RWPE2 (cell line): ENCODE measurements at regions not wholly inside any gene's neighbourhood (a gene's known extent, or its start where the extent isn't known, plus 50 kb on each side); places are given as distances from the start of the nearest gene placed in this dataset.
A peak's percentile ranks its signal among the peaks of the same experiment; 100 is the strongest.

Source experiments
- ATAC-seq: fragments of 200-7000 bp; cut with Tn5 transposase; 3 replicates; pipeline ENCODE4 v1.9.1; 2021; ENCODE audit warnings: low read depth
- DNase-seq: peaks from one replicate; pipeline ENCODE4 v3.0.0-alpha.2; 2020; ENCODE audit warnings: low spot score
- H3K27ac ChIP-seq: fragments of 450-650 bp; 2 replicates; pipeline ENCODE4 v1.5.1; 2017; ENCODE audit warnings: mild to moderate bottlenecking; ENCODE audit not compliant: poor library complexity, severe bottlenecking
- H3K27me3 ChIP-seq: fragments of 250-450 bp; sonication (Bioruptor Pico); 2 replicates; pipeline ENCODE4 v1.5.1; 2021; ENCODE audit warnings: mild to moderate bottlenecking, moderate library complexity; ENCODE audit not compliant: insufficient read depth, poor library complexity, severe bottlenecking
- H3K36me3 ChIP-seq: fragments of 250-450 bp; sonication (Bioruptor Pico); 2 replicates; pipeline ENCODE4 v1.5.1; 2020; ENCODE audit warnings: low read depth, mild to moderate bottlenecking, moderate library complexity
- H3K4me1 ChIP-seq: fragments of 250-450 bp; sonication (Bioruptor Pico); 2 replicates; pipeline ENCODE4 v1.5.1; 2021; ENCODE audit warnings: mild to moderate bottlenecking, moderate library complexity; ENCODE audit not compliant: insufficient read depth, poor library complexity, severe bottlenecking
- H3K4me3 ChIP-seq: fragments of 250-450 bp; sonication (Bioruptor Pico); 2 replicates; pipeline ENCODE4 v1.5.1; 2021; ENCODE audit warnings: mild to moderate bottlenecking, moderate library complexity; ENCODE audit not compliant: severe bottlenecking
- H3K9me3 ChIP-seq: fragments of 250-450 bp; sonication (Bioruptor Pico); 2 replicates; pipeline ENCODE4 v1.5.1; 2021; ENCODE audit warnings: mild to moderate bottlenecking, moderate library complexity; ENCODE audit not compliant: severe bottlenecking
- TF ChIP-seq, protein P1 (sequence below): fragments of 450-650 bp; IDR thresholded peaks from one replicate; pipeline ENCODE4 v1.5.1; 2017; ENCODE audit warnings: mild to moderate bottlenecking, moderate library complexity; ENCODE audit not compliant: poor library complexity, severe bottlenecking

DNA sequence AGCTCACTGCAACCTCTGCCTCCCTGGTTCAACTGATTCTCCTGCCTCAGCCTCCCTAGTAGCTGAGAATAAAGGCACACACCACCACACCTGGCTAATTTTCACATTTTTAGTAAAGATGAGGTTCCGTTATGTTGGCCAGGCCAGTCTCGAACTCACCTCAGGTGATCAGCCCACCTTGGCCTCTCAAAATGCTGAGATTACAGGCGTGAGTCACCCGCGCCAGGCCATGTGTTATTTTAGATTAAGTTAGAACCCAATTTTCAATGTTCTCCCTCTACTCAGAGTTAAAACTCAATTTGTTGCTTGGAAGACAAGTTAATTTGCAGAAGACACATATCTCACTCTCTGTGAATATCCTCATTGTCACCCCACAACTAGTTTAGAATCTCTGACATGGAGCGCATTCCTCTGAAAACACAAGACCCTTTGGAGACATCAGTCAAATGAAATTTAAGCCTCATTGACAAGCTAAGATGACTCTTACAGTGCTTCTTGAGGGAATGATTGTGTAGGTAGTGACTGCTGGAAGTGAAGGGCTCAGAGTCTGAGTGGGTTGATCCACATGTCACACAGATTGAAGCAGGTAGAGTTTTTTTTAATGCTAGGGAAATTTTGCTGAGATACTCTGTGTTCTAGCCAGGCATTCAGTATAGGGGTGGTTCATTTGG is 60.6 kb upstream of the FRMD4B start:
- no peaks in the 10 kb centered on the region for H3K27me3 ChIP-seq
- no peak for ATAC-seq
- no peak overlapping the region for H3K4me3 ChIP-seq
- TF ChIP-seq, protein P1, sequence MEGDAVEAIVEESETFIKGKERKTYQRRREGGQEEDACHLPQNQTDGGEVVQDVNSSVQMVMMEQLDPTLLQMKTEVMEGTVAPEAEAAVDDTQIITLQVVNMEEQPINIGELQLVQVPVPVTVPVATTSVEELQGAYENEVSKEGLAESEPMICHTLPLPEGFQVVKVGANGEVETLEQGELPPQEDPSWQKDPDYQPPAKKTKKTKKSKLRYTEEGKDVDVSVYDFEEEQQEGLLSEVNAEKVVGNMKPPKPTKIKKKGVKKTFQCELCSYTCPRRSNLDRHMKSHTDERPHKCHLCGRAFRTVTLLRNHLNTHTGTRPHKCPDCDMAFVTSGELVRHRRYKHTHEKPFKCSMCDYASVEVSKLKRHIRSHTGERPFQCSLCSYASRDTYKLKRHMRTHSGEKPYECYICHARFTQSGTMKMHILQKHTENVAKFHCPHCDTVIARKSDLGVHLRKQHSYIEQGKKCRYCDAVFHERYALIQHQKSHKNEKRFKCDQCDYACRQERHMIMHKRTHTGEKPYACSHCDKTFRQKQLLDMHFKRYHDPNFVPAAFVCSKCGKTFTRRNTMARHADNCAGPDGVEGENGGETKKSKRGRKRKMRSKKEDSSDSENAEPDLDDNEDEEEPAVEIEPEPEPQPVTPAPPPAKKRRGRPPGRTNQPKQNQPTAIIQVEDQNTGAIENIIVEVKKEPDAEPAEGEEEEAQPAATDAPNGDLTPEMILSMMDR, result no peak
- no peak for DNase-seq
- H3K9me3 ChIP-seq, result no peaks in the 10 kb centered on the region
- H3K4me1 ChIP-seq, result peaks cover 2% of the 10 kb centered on the region
- H3K36me3 ChIP-seq, result no peaks in the 10 kb centered on the region
- no peak overlapping the region for H3K27ac ChIP-seq

DNA sequence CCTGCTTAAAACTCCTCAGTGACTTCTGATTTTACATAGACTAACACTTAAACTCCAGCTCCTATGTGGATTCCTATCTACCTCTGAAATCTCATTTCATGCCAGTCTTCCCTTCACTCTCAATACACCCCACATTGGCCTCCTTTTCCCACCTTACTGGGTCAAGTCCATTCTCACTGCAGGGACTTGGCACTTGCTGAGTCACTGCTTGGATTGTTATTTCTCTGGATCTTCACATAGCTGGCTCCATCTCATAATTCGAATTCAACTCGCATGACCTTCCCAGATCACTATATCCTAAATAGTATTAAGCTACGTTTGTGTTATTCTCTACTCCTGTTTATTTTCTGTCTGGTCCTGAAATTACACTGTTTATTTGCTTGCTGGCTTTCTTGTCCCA is 59.6 kb upstream of the FRMD4B start:
- peak overlapping the region; percentile 1 for H3K27ac ChIP-seq
- H3K27me3 ChIP-seq, result no peaks in the 10 kb centered on the region
- peak overlapping the region; percentile 22 for H3K4me3 ChIP-seq
- DNase-seq (no peak), ATAC-seq (peak; percentile 61)
- TF ChIP-seq, protein P1, result no peak
- H3K9me3 ChIP-seq, result no peaks in the 10 kb centered on the region
- H3K36me3 ChIP-seq, result no peaks in the 10 kb centered on the region
- peaks cover 2% of the 10 kb centered on the region for H3K4me1 ChIP-seq

GRCh38 chr3:69445024-69445423 is 59.1 kb upstream of the FRMD4B start:
- TF ChIP-seq, protein P1, result no peak
- ATAC-seq (peak; percentile 77), DNase-seq (no peak)
- Histone ChIP-seq H3K4me1 (peaks cover 2% of the 10 kb centered on the region), H3K36me3 (no peaks in the 10 kb centered on the region), H3K27me3 (no peaks in the 10 kb centered on the region), H3K9me3 (no peaks in the 10 kb centered on the region), H3K4me3 (peak overlapping the region; percentile 22), H3K27ac (peak overlapping the region; percentile 1)

DNA sequence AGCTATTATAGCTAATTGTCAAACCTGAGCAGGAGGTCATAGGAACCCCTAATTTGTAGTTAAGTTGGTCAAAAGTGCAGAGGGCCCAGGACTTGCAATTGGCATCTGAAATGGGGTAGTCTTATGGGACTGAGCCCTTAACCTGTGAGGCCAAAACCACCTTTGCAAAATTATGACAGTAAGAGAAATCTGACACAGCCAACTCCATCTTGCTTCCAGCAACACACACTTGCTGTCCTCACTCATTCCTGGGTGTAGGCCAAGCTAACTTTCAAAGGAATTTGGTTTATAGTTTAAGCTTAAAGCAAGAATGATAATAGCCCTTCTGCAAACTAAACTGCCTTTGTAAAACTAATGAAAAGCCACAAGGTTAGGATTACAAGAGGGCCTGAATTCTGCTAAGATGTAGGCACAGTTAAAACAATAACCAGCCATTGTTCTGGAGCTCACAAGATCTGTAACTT is 57.6 kb upstream of the FRMD4B start:
- DNase-seq, result no peak
- Histone ChIP-seq H3K27me3 (no peaks in the 10 kb centered on the region), H3K36me3 (no peaks in the 10 kb centered on the region), H3K4me3 (no peak overlapping the region), H3K27ac (no peak overlapping the region), H3K4me1 (peaks cover 2% of the 10 kb centered on the region), H3K9me3 (no peaks in the 10 kb centered on the region)
- TF ChIP-seq, protein P1, result no peak
- ATAC-seq, result no peak

- TF ChIP-seq, protein P1, result no peak
- no peaks in the 10 kb centered on the region for H3K9me3 ChIP-seq
- H3K4me1 ChIP-seq, result peaks cover 2% of the 10 kb centered on the region
- H3K27ac ChIP-seq, result no peak overlapping the region
- DNase-seq, result no peak
- H3K4me3 ChIP-seq, result no peak overlapping the region
- H3K27me3 ChIP-seq, result no peaks in the 10 kb centered on the region
- ATAC-seq, result no peak
- no peaks in the 10 kb centered on the region for H3K36me3 ChIP-seq
Observed at GRCh38 chr3:69442771-69443311, 57.0 kb upstream of the FRMD4B start.
